ENCODE measurements at regions not wholly inside any gene's neighbourhood (a gene's known extent, or its start where the extent isn't known, plus 50 kb on each side); places are given as distances from the start of the nearest gene placed in this dataset.

- H3K4me3 ChIP-seq (ENCODE audit: low read depth, low read length): no peak overlapping the region
- no peak for TF ChIP-seq CTCF (IDR thresholded peaks at IDR 0.05; ENCODE audit: insufficient read depth in 1 of 2, low read depth in 1 of 2, low read length in 1 of 2, severe bottlenecking in 1 of 2, unreplicated experiment in 1 of 2)
- intact Hi-C loops (cut with micrococcal nuclease; ENCODE audit: unreplicated experiment): no loop called here
- H3K36me3 ChIP-seq (ENCODE audit: control insufficient read depth, insufficient read depth, low read length): no peaks in the 10 kb centered on the region
- no peaks in the 10 kb centered on the region for H3K27me3 Mint-ChIP-seq (ENCODE audit: insufficient read depth, unreplicated experiment)
- H3K27me3 ChIP-seq (replicated peaks; ENCODE audit: control insufficient read depth, insufficient read depth, low read length): no peaks in the 10 kb centered on the region
- H3K4me1 ChIP-seq: peaks cover 39% of the 10 kb centered on the region
- H3K27ac Mint-ChIP-seq (ENCODE audit: unreplicated experiment): no peak overlapping the region
- no peaks in the 10 kb centered on the region for H3K36me3 Mint-ChIP-seq (ENCODE audit: insufficient read depth, unreplicated experiment)
- no peak overlapping the region for H3K4me3 Mint-ChIP-seq (ENCODE audit: unreplicated experiment)
- no peaks in the 10 kb centered on the region for H3K9me3 ChIP-seq
- CTCF ChIA-PET: no interaction called here
- POLR2A ChIA-PET: no interaction called here
- no TSS peak for BruUV-seq (replicated peaks)
- peaks cover 25% of the 10 kb centered on the region for H3K4me1 Mint-ChIP-seq (ENCODE audit: low read depth, unreplicated experiment)
- H3K9me3 Mint-ChIP-seq (ENCODE audit: unreplicated experiment): no peaks in the 10 kb centered on the region
- DNase-seq: no peak
Observed at GRCh38 chr12:5248230-5248629, 183.7 kb upstream of the NTF3 start.

GRCh38 chr12:5248999-5249526 lies 182.8 kb upstream of the NTF3 start:
- Mint-ChIP-seq H3K36me3 (ENCODE audit: insufficient read depth, unreplicated experiment) (no peaks in the 10 kb centered on the region), H3K4me3 (ENCODE audit: unreplicated experiment) (no peak overlapping the region), H3K9me3 (ENCODE audit: unreplicated experiment) (no peaks in the 10 kb centered on the region), H3K4me1 (ENCODE audit: low read depth, unreplicated experiment) (peaks cover 19% of the 10 kb centered on the region), H3K27me3 (ENCODE audit: insufficient read depth, unreplicated experiment) (no peaks in the 10 kb centered on the region), H3K27ac (ENCODE audit: unreplicated experiment) (no peak overlapping the region)
- intact Hi-C loops (cut with micrococcal nuclease; ENCODE audit: unreplicated experiment): no loop called here
- ChIA-PET POLR2A (no interaction called here), CTCF (no interaction called here)
- no peak for DNase-seq
- TF ChIP-seq CTCF (IDR thresholded peaks at IDR 0.05; ENCODE audit: insufficient read depth in 1 of 2, low read depth in 1 of 2, low read length in 1 of 2, severe bottlenecking in 1 of 2, unreplicated experiment in 1 of 2): no peak
- no peaks in the 10 kb centered on the region for H3K27me3 ChIP-seq (replicated peaks; ENCODE audit: control insufficient read depth, insufficient read depth, low read length)
- H3K4me1 ChIP-seq: peaks cover 30% of the 10 kb centered on the region
- no peaks in the 10 kb centered on the region for H3K36me3 ChIP-seq (ENCODE audit: control insufficient read depth, insufficient read depth, low read length)
- H3K4me3 ChIP-seq (ENCODE audit: low read depth, low read length): no peak overlapping the region
- no TSS peak for BruUV-seq (replicated peaks)
- no peaks in the 10 kb centered on the region for H3K9me3 ChIP-seq

- Histone ChIP-seq H3K9me3 (0 out of 2 replicates have a peak, but pooled peaks cover 3% of the 10 kb centered on the region), H3K4me3 (ENCODE audit: low read depth, low read length) (no peak overlapping the region), H3K4me1 (peaks cover 13% of the 10 kb centered on the region), H3K36me3 (ENCODE audit: control insufficient read depth, insufficient read depth, low read length) (no peaks in the 10 kb centered on the region), H3K27me3 (replicated peaks; ENCODE audit: control insufficient read depth, insufficient read depth, low read length) (no peaks in the 10 kb centered on the region)
- ChIA-PET CTCF (no interaction called here), POLR2A (no interaction called here)
- H3K4me3 Mint-ChIP-seq (ENCODE audit: unreplicated experiment): no peak overlapping the region
- intact Hi-C loops (cut with micrococcal nuclease; ENCODE audit: unreplicated experiment): no loop called here
- no peak overlapping the region for H3K27ac Mint-ChIP-seq (ENCODE audit: unreplicated experiment)
- no peak for TF ChIP-seq CTCF (IDR thresholded peaks at IDR 0.05; ENCODE audit: insufficient read depth in 1 of 2, low read depth in 1 of 2, low read length in 1 of 2, severe bottlenecking in 1 of 2, unreplicated experiment in 1 of 2)
- H3K27me3 Mint-ChIP-seq (ENCODE audit: insufficient read depth, unreplicated experiment): no peaks in the 10 kb centered on the region
- no peaks in the 10 kb centered on the region for H3K36me3 Mint-ChIP-seq (ENCODE audit: insufficient read depth, unreplicated experiment)
- DNase-seq: no peak
- no TSS peak for BruUV-seq (replicated peaks)
- peaks cover 1% of the 10 kb centered on the region for H3K4me1 Mint-ChIP-seq (ENCODE audit: low read depth, unreplicated experiment)
- H3K9me3 Mint-ChIP-seq (ENCODE audit: unreplicated experiment): peaks cover 13% of the 10 kb centered on the region
Observed at GRCh38 chr12:5251092-5251491, 180.8 kb upstream of the NTF3 start.
